Adrenal gland (tissue), 5 donors: ENCODE measurements at regions not wholly inside any gene's neighbourhood (a gene's known extent, or its start where the extent isn't known, plus 50 kb on each side); places are given as distances from the start of the nearest gene placed in this dataset.

Experiments
- CTCF ChIP-seq, 6 experiments: fragments of 450-650 bp in 4 of 6; fragments of 200-600 bp in 2 of 6; sonication (generic) in 1 of 6; IDR thresholded peaks; 1 replicate in 5 of 6; 2 replicates in 1 of 6; pipeline versions ENCODE4 v1.5.1 to v1.8.0; 2016 to 2021; ENCODE audit warnings: antibody characterized with exemption in 6 of 6, mild to moderate bottlenecking in 2 of 6, moderate library complexity in 1 of 6
- POLR2A ChIP-seq, 2 donors: fragments of 450-650 bp; IDR thresholded peaks; one replicate each; pipeline ENCODE4 v1.6.1; 2017; ENCODE audit warnings: antibody characterized with exemption in 2 of 2, mild to moderate bottlenecking in 2 of 2, moderate library complexity in 1 of 2
- donor health status: DM: no; HTN: no; CAD: no.

- TF ChIP-seq CTCF (IDR thresholded peaks at IDR 0.05) (no peak), POLR2A (IDR thresholded peaks at IDR 0.05) (no peak)
Measured at GRCh38 chr6:167472880-167473279, 148.0 kb downstream of the TTLL2 start.
